H9 (cell line): ENCODE measurements at regions not wholly inside any gene's neighbourhood (a gene's known extent, or its start where the extent isn't known, plus 50 kb on each side); places are given as distances from the start of the nearest gene placed in this dataset.

Experiments
- DNase-seq: peaks from one replicate; pipeline ENCODE4 v3.0.0-alpha.2; 2017
- H2AFZ ChIP-seq: one replicate; pipeline ENCODE4 v1.6.1; 2013; ENCODE audit warnings: mild to moderate bottlenecking, low read length, control low read depth, moderate library complexity
- H2AK5ac ChIP-seq: 2 replicates; pipeline ENCODE4 v1.6.1; 2013; ENCODE audit warnings: low read length, control low read depth, mixed read lengths; ENCODE audit not compliant: insufficient read length
- H2BK120ac ChIP-seq: one replicate; pipeline ENCODE4 v1.6.1; 2013; ENCODE audit warnings: low read depth, mild to moderate bottlenecking, low read length, control low read depth, inconsistent platforms; ENCODE audit not compliant: poor library complexity, severe bottlenecking
- H2BK12ac ChIP-seq: 2 replicates; pipeline ENCODE4 v1.6.1; 2013; ENCODE audit warnings: low read length, control low read depth, mixed read lengths, low read depth; ENCODE audit not compliant: insufficient read length
- H2BK15ac ChIP-seq: 2 replicates; pipeline ENCODE4 v1.6.1; 2013; ENCODE audit warnings: low read depth, low read length, control low read depth
- H2BK20ac ChIP-seq: one replicate; pipeline ENCODE4 v1.6.1; 2013; ENCODE audit warnings: low read depth, mild to moderate bottlenecking, low read length, control low read depth, inconsistent platforms; ENCODE audit not compliant: poor library complexity, severe bottlenecking
- H2BK5ac ChIP-seq: 2 replicates; pipeline ENCODE4 v1.6.1; 2013; ENCODE audit warnings: low read length, control low read depth, mixed read lengths; ENCODE audit not compliant: insufficient read length
- H3K14ac ChIP-seq: 2 replicates; pipeline ENCODE4 v1.6.1; 2013; ENCODE audit warnings: low read length, control low read depth; ENCODE audit not compliant: insufficient read depth
- H3K18ac ChIP-seq: 2 replicates; pipeline ENCODE4 v1.6.1; 2013; ENCODE audit warnings: low read depth, mild to moderate bottlenecking, mixed read lengths, low read length, control low read depth; ENCODE audit not compliant: insufficient read length
- H3K23ac ChIP-seq: 2 replicates; pipeline ENCODE4 v1.6.1; 2013; ENCODE audit warnings: low read length, control low read depth, mixed read lengths, low read depth; ENCODE audit not compliant: insufficient read length
- H3K23me2 ChIP-seq: 2 replicates; pipeline ENCODE4 v1.6.1; 2013; ENCODE audit warnings: low read depth, mild to moderate bottlenecking, mixed read lengths, low read length, control low read depth; ENCODE audit not compliant: insufficient read length, poor library complexity, severe bottlenecking
- H3K27ac ChIP-seq: 2 replicates; pipeline ENCODE4 v1.5.1; 2013; ENCODE audit warnings: low read length, control low read depth, mixed read lengths, low read depth; ENCODE audit not compliant: insufficient read length
- H3K27me3 ChIP-seq: 2 replicates; pipeline ENCODE4 v1.6.1; 2013; ENCODE audit warnings: low read length, control low read depth, inconsistent platforms; ENCODE audit not compliant: insufficient read depth
- H3K4ac ChIP-seq: 2 replicates; pipeline ENCODE4 v1.6.1; 2013; ENCODE audit warnings: low read depth, mild to moderate bottlenecking, control low read depth, inconsistent platforms, low read length, moderate library complexity
- H3K4me1 ChIP-seq: 2 replicates; pipeline ENCODE4 v1.6.1; 2013; ENCODE audit warnings: low read length, control low read depth, inconsistent platforms; ENCODE audit not compliant: insufficient read depth
- H3K4me2 ChIP-seq: 2 replicates; pipeline ENCODE4 v1.6.1; 2013; ENCODE audit warnings: low read length, control low read depth, mixed read lengths; ENCODE audit not compliant: insufficient read length, insufficient read depth
- H3K56ac ChIP-seq: 2 replicates; pipeline ENCODE4 v1.6.1; 2013; ENCODE audit warnings: low read depth, mild to moderate bottlenecking, mixed read lengths, low read length, control low read depth; ENCODE audit not compliant: insufficient read length
- H3K79me1 ChIP-seq: 2 replicates; pipeline ENCODE4 v1.6.1; 2013; ENCODE audit warnings: low read depth, mild to moderate bottlenecking, moderate library complexity, low read length, control low read depth, inconsistent platforms; ENCODE audit not compliant: insufficient read depth, poor library complexity, severe bottlenecking
- H3K79me2 ChIP-seq: 2 replicates; pipeline ENCODE4 v1.6.1; 2013; ENCODE audit warnings: low read length, control low read depth, inconsistent platforms; ENCODE audit not compliant: insufficient read depth
- H3K9ac ChIP-seq: 2 replicates; pipeline ENCODE4 v1.6.1; 2013; ENCODE audit warnings: low read length, control low read depth, mixed read lengths; ENCODE audit not compliant: insufficient read length; ENCODE audit errors: extremely low read depth
- H3K9me3 ChIP-seq: one replicate; pipeline ENCODE4 v1.6.1; 2013; ENCODE audit warnings: low read depth, low read length, inconsistent platforms; ENCODE audit not compliant: control insufficient read depth
- H3T11ph ChIP-seq: one replicate; pipeline ENCODE4 v1.6.1; 2013; ENCODE audit warnings: mild to moderate bottlenecking, low read length, control low read depth, inconsistent platforms
- H4K20me1 ChIP-seq: one replicate; pipeline ENCODE4 v1.6.1; 2013; ENCODE audit not compliant: control insufficient read depth, insufficient read length, insufficient read depth
- H4K5ac ChIP-seq: 2 replicates; pipeline ENCODE4 v1.6.1; 2013; ENCODE audit warnings: low read depth, mild to moderate bottlenecking, mixed read lengths, low read length, control low read depth; ENCODE audit not compliant: insufficient read length
- H4K8ac ChIP-seq: replicated peaks from 2 replicates; pipeline ENCODE4 v1.6.1; 2013; ENCODE audit warnings: low read length, control low read depth, mixed read lengths, low read depth; ENCODE audit not compliant: insufficient read length
- H4K91ac ChIP-seq: 2 replicates; pipeline ENCODE4 v1.6.1; 2013; ENCODE audit warnings: low read depth, mild to moderate bottlenecking, moderate library complexity, mixed read lengths, low read length, control low read depth; ENCODE audit not compliant: insufficient read length
- H3K27ac Mint-ChIP-seq, 3 experiments: 2 replicates in 2 of 3; 3 replicates in 1 of 3; pipeline ENCODE4 v1.8.0; 2020 to 2021; ENCODE audit warnings: mixed read lengths in 3 of 3, mild to moderate bottlenecking in 1 of 3, moderate library complexity in 1 of 3
- H3K27me3 Mint-ChIP-seq: 2 replicates; pipeline ENCODE4 v1.8.0; 2021; ENCODE audit warnings: low read depth, mild to moderate bottlenecking, moderate library complexity, mixed read lengths
- H3K36me3 Mint-ChIP-seq, 3 experiments: 2 replicates in 2 of 3; 3 replicates in 1 of 3; pipeline ENCODE4 v1.8.0; 2020 to 2021; ENCODE audit warnings: low read depth in 3 of 3, mixed read lengths in 3 of 3; ENCODE audit not compliant: insufficient read depth in 1 of 3
- H3K4me1 Mint-ChIP-seq, 2 experiments: 2 replicates each; pipeline ENCODE4 v1.8.0; 2020; ENCODE audit warnings: mixed read lengths in 2 of 2
- H3K4me3 Mint-ChIP-seq, 2 experiments: 2 replicates in 1 of 2; 3 replicates in 1 of 2; pipeline ENCODE4 v1.8.0; 2020 to 2021; ENCODE audit warnings: mild to moderate bottlenecking in 2 of 2, mixed read lengths in 2 of 2, moderate library complexity in 1 of 2
- H3K9me3 Mint-ChIP-seq, 2 experiments: 2 replicates in 1 of 2; 3 replicates in 1 of 2; pipeline ENCODE4 v1.8.0; 2020; ENCODE audit warnings: mild to moderate bottlenecking in 2 of 2, mixed read lengths in 2 of 2, moderate library complexity in 1 of 2
- WGBS: extraction: QIAGEN DNeasy Blood & Tissue Kit; methylation state at CpG from one replicate; pipeline ENCODE4 v1.1.7; 2013; ENCODE audit warnings: missing lambda C conversion rate, low lambda C conversion rate, mixed read lengths; ENCODE audit not compliant: insufficient read length; ENCODE audit errors: extremely low coverage; 5-methylcytosine and 5-hydroxymethylcytosine counted together
- TF ChIP-seq, protein P1 (sequence below): fragments of 200-600 bp; sonication (generic); conservative IDR thresholded peaks from 3 replicates; pipeline ENCODE4 v1.8.0; 2021; ENCODE audit warnings: antibody characterized with exemption, mild to moderate bottlenecking

DNA sequence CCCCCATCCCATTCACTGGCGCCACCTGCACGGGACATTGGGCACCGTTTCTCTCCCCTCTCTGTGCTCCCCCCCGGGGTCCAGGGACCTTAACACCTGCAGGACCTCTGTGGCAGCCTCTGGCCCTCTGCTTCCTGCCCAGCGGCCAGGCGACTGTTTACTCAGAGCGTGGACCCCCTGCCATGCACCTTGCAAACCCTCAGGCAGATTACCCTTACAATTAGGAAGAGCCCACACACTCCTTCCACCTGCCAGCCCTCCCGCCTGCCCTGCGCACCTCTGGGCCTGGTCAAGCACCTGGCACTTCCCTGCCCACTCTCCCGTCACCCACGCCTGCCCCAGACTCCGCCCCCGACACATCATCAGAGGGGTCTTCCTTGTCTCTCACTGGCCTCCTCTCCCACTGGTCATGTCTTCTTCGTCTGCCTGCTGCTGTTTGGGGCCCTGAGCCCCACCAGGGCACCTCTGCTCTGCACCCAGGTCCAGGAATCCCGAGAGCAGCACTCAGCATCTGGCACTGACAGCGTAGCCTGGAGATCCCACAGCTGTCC is 281.3 kb upstream of the IRX4 start:
- Mint-ChIP-seq H3K4me1 (peaks cover 25 to 32% of the 10 kb centered on the region in 2 experiments), H3K9me3 (peaks cover 0 to 2% of the 10 kb centered on the region in 2 experiments; a peak in 1 of 5 replicates), H3K36me3 (no peaks in the 10 kb centered on the region), H3K27ac (no peak overlapping the region), H3K4me3 (no peak overlapping the region), H3K27me3 (peaks cover 13% of the 10 kb centered on the region)
- Histone ChIP-seq H3K4me2 (no peak overlapping the region), H2AFZ (no peak overlapping the region), H3K27me3 (no peaks in the 10 kb centered on the region), H3K56ac (no peak overlapping the region), H4K5ac (no peak overlapping the region), H3K23ac (no peak overlapping the region), H2AK5ac (no peak overlapping the region), H3K4me1 (peaks cover 3% of the 10 kb centered on the region; the same call in 1 of the 2 replicates), H4K20me1 (no peaks in the 10 kb centered on the region), H3K9me3 (no peaks in the 10 kb centered on the region), H3K14ac (no peak overlapping the region), H3K23me2 (no peaks in the 10 kb centered on the region), H2BK120ac (no peak overlapping the region), H4K91ac (no peak overlapping the region), H3T11ph (no peak overlapping the region), H3K79me2 (no peaks in the 10 kb centered on the region), H2BK12ac (no peak overlapping the region), H2BK15ac (no peak overlapping the region), H3K27ac (no peak overlapping the region), H4K8ac (no peak overlapping the region), H3K4ac (no peak overlapping the region), H3K9ac (no peak overlapping the region), H2BK5ac (no peak overlapping the region), H2BK20ac (no peak overlapping the region), H3K18ac (no peak overlapping the region), H3K79me1 (no peaks in the 10 kb centered on the region)
- TF ChIP-seq, protein P1, sequence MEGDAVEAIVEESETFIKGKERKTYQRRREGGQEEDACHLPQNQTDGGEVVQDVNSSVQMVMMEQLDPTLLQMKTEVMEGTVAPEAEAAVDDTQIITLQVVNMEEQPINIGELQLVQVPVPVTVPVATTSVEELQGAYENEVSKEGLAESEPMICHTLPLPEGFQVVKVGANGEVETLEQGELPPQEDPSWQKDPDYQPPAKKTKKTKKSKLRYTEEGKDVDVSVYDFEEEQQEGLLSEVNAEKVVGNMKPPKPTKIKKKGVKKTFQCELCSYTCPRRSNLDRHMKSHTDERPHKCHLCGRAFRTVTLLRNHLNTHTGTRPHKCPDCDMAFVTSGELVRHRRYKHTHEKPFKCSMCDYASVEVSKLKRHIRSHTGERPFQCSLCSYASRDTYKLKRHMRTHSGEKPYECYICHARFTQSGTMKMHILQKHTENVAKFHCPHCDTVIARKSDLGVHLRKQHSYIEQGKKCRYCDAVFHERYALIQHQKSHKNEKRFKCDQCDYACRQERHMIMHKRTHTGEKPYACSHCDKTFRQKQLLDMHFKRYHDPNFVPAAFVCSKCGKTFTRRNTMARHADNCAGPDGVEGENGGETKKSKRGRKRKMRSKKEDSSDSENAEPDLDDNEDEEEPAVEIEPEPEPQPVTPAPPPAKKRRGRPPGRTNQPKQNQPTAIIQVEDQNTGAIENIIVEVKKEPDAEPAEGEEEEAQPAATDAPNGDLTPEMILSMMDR: no peak
- no peak for DNase-seq
- WGBS: no CpG with 5 or more reads among the region's 16 CpGs
